ENCODE measurements at regions not wholly inside any gene's neighbourhood (a gene's known extent, or its start where the extent isn't known, plus 50 kb on each side); places are given as distances from the start of the nearest gene placed in this dataset.
"Not testable (repeated sequence)": the region's sequence is repeated elsewhere in the genome, so short reads cannot be mapped to it uniquely, and the experiment has no call there.

GRCh38 chr2:101613056-101613704 lies 84.3 kb upstream of the MAP4K4 start:
- DNase-seq (ENCODE audit: low read depth) = no peak
- no peak overlapping the region for H3K4me3 ChIP-seq (ENCODE audit: low read depth, low read length)

- no peak for DNase-seq (ENCODE audit: low read depth)
- no peak overlapping the region for H3K4me3 ChIP-seq (ENCODE audit: low read depth, low read length)
These were observed 85.5 kb upstream of the MAP4K4 start for GRCh38 chr2:101612019-101612418.

DNA sequence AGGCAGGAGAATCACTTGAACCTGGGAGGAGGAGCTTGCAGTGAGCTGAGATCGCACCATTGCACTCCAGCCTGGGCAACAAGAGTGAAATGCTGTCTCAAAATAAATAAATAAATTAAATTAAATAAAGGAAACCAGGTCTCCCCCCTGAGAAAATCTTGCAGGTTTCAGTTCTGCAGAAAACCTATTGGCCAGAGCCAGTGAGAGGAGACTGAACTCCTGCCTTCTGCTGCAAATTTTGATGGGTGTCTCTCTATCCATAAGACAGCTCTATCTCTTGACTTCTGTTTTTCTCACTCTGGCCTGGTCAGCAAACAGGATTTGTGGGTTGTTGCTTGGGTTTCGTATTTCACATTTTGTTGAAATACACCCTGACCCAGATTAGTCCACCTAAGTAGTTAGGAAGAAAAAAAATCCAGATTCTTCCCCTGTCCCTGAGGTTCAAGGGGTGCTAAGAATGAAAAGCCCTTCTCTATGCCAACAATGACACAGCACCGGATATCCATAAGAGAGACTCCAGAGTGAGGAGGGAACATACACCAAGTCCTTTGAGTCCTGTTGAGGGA lies 86.7 kb upstream of the MAP4K4 start:
- no peak overlapping the region for H3K4me3 ChIP-seq (ENCODE audit: low read depth, low read length)
- no peak for DNase-seq (ENCODE audit: low read depth)

GRCh38 chr2:101609433-101609832 lies 88.1 kb upstream of the MAP4K4 start:
- H3K4me3 ChIP-seq (ENCODE audit: low read depth, low read length) = no peak overlapping the region
- no peak for DNase-seq (ENCODE audit: low read depth)

- no peak overlapping the region for H3K4me3 ChIP-seq (ENCODE audit: low read depth, low read length)
- DNase-seq (ENCODE audit: low read depth) = no peak
These were observed 88.8 kb upstream of the MAP4K4 start for GRCh38 chr2:101608408-101609310.

- peak; percentile 39 for DNase-seq (ENCODE audit: low read depth)
- H3K4me3 ChIP-seq (ENCODE audit: low read depth, low read length) = no peak overlapping the region
These were observed 100.1 kb upstream of the MAP4K4 start for GRCh38 chr2:101597347-101597944.

GRCh38 chr2:101596333-101596732 lies 101.2 kb upstream of the MAP4K4 start:
- no peak overlapping the region for H3K4me3 ChIP-seq (ENCODE audit: low read depth, low read length)
- no peak for DNase-seq (ENCODE audit: low read depth)

GRCh38 chr2:101587251-101587650 lies 110.3 kb upstream of the MAP4K4 start:
- no peak overlapping the region for H3K4me3 ChIP-seq (ENCODE audit: low read depth, low read length)
- no peak for DNase-seq (ENCODE audit: low read depth)

GRCh38 chr2:101583861-101584260 lies 108.9 kb upstream of the RFX8 start:
- H3K4me3 ChIP-seq (ENCODE audit: low read depth, low read length) = no peak overlapping the region
- no peak for DNase-seq (ENCODE audit: low read depth)

DNA sequence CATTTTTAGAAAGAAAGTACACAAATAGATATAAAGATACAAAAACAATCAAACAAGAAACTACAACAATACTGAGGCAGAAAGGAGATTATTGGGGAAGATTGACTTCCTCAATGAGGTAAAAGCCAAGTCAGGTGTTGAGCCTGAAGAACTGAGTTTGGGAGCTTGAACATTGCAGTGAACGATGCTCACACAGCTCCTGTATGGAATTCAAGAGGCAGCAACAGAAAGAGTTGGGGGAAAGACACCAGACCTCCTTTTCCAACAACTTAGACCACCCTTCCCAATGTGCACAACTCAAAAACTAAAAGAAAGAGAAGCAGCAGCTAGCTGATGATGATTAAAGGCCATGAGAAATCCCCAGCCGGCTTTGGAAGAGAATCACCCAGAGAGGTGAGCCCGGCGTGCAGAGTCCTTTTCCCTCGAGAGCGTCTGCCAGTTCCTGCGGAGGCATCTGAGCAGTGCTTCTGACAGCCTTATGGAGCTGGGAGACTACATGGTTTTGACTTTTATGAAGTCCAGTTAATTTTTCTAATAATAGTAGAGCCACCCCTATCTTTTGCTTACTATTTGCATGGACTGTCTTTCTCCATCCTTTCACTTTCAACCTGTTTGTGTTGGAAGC lies 106.9 kb upstream of the RFX8 start:
- no peak for DNase-seq (ENCODE audit: low read depth)
- no peak overlapping the region for H3K4me3 ChIP-seq (ENCODE audit: low read depth, low read length)

DNA sequence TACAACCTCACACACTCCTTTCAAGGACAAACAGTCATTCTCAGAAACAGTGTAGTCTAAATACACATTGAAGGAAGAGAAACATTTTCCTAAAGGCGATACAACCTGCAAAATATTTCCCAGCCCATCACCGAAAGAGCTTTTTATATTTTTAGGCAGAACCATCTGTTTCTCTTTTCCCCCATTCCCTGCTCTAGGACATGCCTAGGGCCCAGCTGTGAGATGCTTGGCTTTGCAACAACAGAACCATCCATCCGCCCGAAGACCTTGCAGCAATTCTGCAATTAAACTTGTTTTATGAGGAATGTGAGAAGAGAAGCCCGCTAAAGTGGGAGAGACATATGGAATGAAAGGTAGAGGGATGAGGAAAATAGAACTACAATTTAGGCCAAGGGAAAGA lies 105.6 kb upstream of the RFX8 start:
- DNase-seq (ENCODE audit: low read depth) = no peak
- no peak overlapping the region for H3K4me3 ChIP-seq (ENCODE audit: low read depth, low read length)

GRCh38 chr2:101578671-101579070 lies 103.8 kb upstream of the RFX8 start:
- DNase-seq (ENCODE audit: low read depth) = no peak
- H3K4me3 ChIP-seq (ENCODE audit: low read depth, low read length) = no peak overlapping the region

- H3K4me3 ChIP-seq (ENCODE audit: low read depth, low read length); DNase-seq (ENCODE audit: low read depth): not testable (repeated sequence)
These were observed 103.2 kb upstream of the RFX8 start for GRCh38 chr2:101578135-101578534.

GRCh38 chr2:101577173-101577572 lies 102.3 kb upstream of the RFX8 start:
- DNase-seq (ENCODE audit: low read depth) = no peak
- no peak overlapping the region for H3K4me3 ChIP-seq (ENCODE audit: low read depth, low read length)

DNA sequence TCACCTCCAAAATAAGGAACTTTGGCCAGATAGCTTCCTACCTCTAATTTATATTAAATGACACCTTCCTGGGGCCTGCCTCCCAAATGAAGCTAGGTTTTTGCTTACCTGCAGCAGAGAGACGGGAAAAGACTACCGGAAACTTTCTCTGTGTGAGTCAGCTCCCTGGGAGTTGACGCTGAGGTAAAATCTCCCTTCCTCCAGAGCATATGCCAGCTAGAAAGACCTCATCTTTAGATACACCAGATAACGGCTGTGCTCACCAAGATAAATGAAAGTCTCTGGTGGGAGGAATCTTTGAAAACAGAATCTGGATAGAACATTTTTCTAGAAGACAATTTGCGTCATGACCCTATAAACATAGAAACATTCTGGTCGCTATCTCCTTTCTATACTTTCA lies 99.7 kb upstream of the RFX8 start:
- no peak overlapping the region for H3K4me3 ChIP-seq (ENCODE audit: low read depth, low read length)
- DNase-seq (ENCODE audit: low read depth) = no peak

DNA sequence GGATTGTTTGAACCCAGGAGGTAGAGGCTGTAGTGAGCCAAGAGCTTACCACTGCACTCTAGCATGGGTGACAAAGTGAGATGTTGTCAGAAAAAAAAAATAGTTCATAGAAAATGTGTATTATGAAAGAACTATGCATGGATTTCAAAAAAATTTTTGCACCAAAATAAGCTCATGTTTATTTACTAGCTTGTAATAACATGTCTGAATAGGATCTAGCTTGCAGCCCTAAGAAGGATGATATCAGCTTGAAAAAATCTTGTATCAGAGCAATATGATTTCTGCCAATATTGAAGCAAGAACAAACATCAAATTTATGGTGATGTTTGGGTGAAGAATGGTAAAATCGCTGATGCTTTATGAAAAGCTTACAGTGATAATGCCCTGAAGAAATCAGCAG lies 97.0 kb upstream of the RFX8 start:
- no peak for DNase-seq (ENCODE audit: low read depth)
- H3K4me3 ChIP-seq (ENCODE audit: low read depth, low read length) = no peak overlapping the region

GRCh38 chr2:101569886-101570520 lies 95.1 kb upstream of the RFX8 start:
- no peak for DNase-seq (ENCODE audit: low read depth)

GRCh38 chr2:101568969-101569368 lies 94.1 kb upstream of the RFX8 start:
- H3K4me3 ChIP-seq (ENCODE audit: low read depth, low read length) = no peak overlapping the region
- DNase-seq (ENCODE audit: low read depth) = no peak

More at GRCh38 chr2:101569886-101570520, 95.1 kb upstream of the RFX8 start:
- no peak overlapping the region for H3K4me3 ChIP-seq (ENCODE audit: low read depth, low read length)

GRCh38 chr2:101566632-101567228 lies 91.8 kb upstream of the RFX8 start:
- H3K4me3 ChIP-seq (ENCODE audit: low read depth, low read length) = no peak overlapping the region
- no peak for DNase-seq (ENCODE audit: low read depth)
